GM23248 (cell line): ENCODE measurements at regions not wholly inside any gene's neighbourhood (a gene's known extent, or its start where the extent isn't known, plus 50 kb on each side); places are given as distances from the start of the nearest gene placed in this dataset.

Experiments
- EZH2 ChIP-seq: fragments of 200-600 bp; sonication (generic); IDR thresholded peaks from 2 replicates; pipeline ENCODE4 v1.6.1; 2018; ENCODE audit warnings: antibody characterized with exemption, mild to moderate bottlenecking; ENCODE audit not compliant: insufficient read depth, poor library complexity, severe bottlenecking
- EZH2phosphoT487 ChIP-seq: fragments of 200-600 bp; sonication (generic); IDR thresholded peaks from 2 replicates; pipeline ENCODE4 v1.6.1; 2018; ENCODE audit warnings: antibody characterized with exemption, moderate library complexity, mild to moderate bottlenecking, low read depth; ENCODE audit not compliant: insufficient read depth

GRCh38 chr11:42498971-42499370 is 812.8 kb upstream of the API5 start:
- TF ChIP-seq EZH2 (no peak), EZH2phosphoT487 (no peak)
